Ectodermal cell (in vitro differentiated cells): ENCODE measurements at regions not wholly inside any gene's neighbourhood (a gene's known extent, or its start where the extent isn't known, plus 50 kb on each side); places are given as distances from the start of the nearest gene placed in this dataset.

Experiments used
- H3K27ac ChIP-seq: 2 replicates; pipeline ENCODE4 v1.7.0; 2013; ENCODE audit warnings: mild to moderate bottlenecking, low read depth, low read length; ENCODE audit not compliant: insufficient read depth, poor library complexity, severe bottlenecking
- H3K27me3 ChIP-seq: 2 replicates; pipeline ENCODE4 v1.7.0; 2013; ENCODE audit warnings: mild to moderate bottlenecking, low read length; ENCODE audit not compliant: insufficient read depth, control insufficient read depth, poor library complexity, severe bottlenecking
- H3K36me3 ChIP-seq: one replicate; pipeline ENCODE4 v1.7.0; 2013; ENCODE audit warnings: low read length; ENCODE audit not compliant: control insufficient read depth, insufficient read depth
- H3K4me1 ChIP-seq: one replicate; pipeline ENCODE4 v1.7.0; 2013; ENCODE audit warnings: low read length; ENCODE audit not compliant: control insufficient read depth, insufficient read depth
- H3K4me3 ChIP-seq: 2 replicates; pipeline ENCODE4 v1.7.0; 2013; ENCODE audit warnings: low read depth, low read length, control low read depth; ENCODE audit not compliant: insufficient read depth
- H3K9me3 ChIP-seq: 2 replicates; pipeline ENCODE4 v1.7.0; 2013; ENCODE audit warnings: mild to moderate bottlenecking, low read length, moderate library complexity; ENCODE audit not compliant: control insufficient read depth
- WGBS, 2 experiments: methylation state at CpG; one replicate each; pipeline ENCODE4 v1.1.7; 2013; ENCODE audit warnings: missing lambda C conversion rate in 2 of 2; 5-methylcytosine and 5-hydroxymethylcytosine counted together

- H3K4me3 ChIP-seq, result no peak overlapping the region
- no peaks in the 10 kb centered on the region for H3K36me3 ChIP-seq
- no peak overlapping the region for H3K27ac ChIP-seq
- peaks cover 27% of the 10 kb centered on the region for H3K27me3 ChIP-seq
- H3K9me3 ChIP-seq, result no peaks in the 10 kb centered on the region
- whole genome bisulfite sequencing, 2 experiments, result 87 to 88% methylated on average over 8 of the region's 8 CpGs
- H3K4me1 ChIP-seq, result peaks cover 23% of the 10 kb centered on the region
Observed at GRCh38 chr14:55749946-55750345, 169.9 kb downstream of the KTN1 start.

GRCh38 chr14:55752580-55753390 is 172.8 kb downstream of the KTN1 start:
- no peaks in the 10 kb centered on the region for H3K9me3 ChIP-seq
- no peaks in the 10 kb centered on the region for H3K36me3 ChIP-seq
- no peak overlapping the region for H3K4me3 ChIP-seq
- peaks cover 7% of the 10 kb centered on the region for H3K27me3 ChIP-seq
- no peak overlapping the region for H3K27ac ChIP-seq
- 31 to 37% methylated on average over 7 of the region's 7 CpGs for WGBS, 2 experiments
- peaks cover 26% of the 10 kb centered on the region for H3K4me1 ChIP-seq

DNA sequence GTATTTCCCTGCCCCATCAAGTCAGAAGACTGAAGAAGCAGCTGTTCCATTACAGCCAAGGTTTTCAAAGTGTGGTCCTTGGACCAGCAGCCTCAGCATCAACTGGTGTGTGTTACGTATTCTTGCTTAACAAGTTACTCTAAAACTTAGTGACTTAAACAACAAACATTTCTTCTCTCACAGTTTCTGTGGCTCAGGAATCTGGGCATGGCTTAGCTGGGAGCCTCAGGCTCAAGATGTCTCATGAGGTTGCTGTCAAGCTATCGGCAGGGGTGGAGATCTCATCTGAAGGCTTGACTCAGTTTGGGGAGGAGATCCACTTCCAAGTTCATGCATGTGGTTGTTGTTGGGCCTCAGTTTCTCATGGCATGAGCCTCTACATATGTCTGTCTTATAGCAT is 174.5 kb downstream of the KTN1 start:
- Histone ChIP-seq H3K36me3 (no peaks in the 10 kb centered on the region), H3K27me3 (no peaks in the 10 kb centered on the region), H3K4me1 (peaks cover 33% of the 10 kb centered on the region), H3K9me3 (no peaks in the 10 kb centered on the region), H3K4me3 (no peak overlapping the region), H3K27ac (no peak overlapping the region)
- 95 to 97% methylated on average over 2 of the region's 2 CpGs for WGBS, 2 experiments

- Histone ChIP-seq H3K4me1 (peaks cover 32% of the 10 kb centered on the region), H3K27ac (no peak overlapping the region), H3K9me3 (no peaks in the 10 kb centered on the region), H3K27me3 (no peaks in the 10 kb centered on the region), H3K4me3 (no peak overlapping the region), H3K36me3 (no peaks in the 10 kb centered on the region)
- 96 to 97% methylated on average over 5 of the region's 5 CpGs for WGBS, 2 experiments
Observed at GRCh38 chr14:55754871-55755270, 174.9 kb downstream of the KTN1 start.

DNA sequence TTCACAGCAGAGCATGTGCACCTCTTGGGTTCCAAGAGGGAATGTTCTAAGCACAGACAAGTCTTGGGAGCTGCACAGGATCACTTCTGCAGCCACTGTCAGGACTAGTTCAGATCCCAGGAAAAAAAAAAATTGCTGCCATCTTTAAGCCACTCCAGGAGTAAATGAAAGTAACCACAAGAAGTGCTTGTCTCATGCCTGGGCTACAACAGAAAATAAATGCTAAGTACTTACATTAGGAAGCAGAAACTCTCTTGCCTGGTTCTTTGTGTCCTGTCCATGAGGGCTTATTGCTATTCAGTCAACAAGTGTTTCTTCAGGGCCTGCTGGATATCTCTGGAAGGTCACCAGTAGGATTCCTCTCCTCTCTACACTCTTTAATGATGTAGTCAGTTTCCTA is 176.1 kb downstream of the KTN1 start:
- Histone ChIP-seq H3K36me3 (no peaks in the 10 kb centered on the region), H3K4me3 (no peak overlapping the region), H3K27me3 (no peaks in the 10 kb centered on the region), H3K27ac (no peak overlapping the region), H3K9me3 (no peaks in the 10 kb centered on the region), H3K4me1 (peaks cover 32% of the 10 kb centered on the region)

GRCh38 chr14:55756557-55756956 is 176.6 kb downstream of the KTN1 start:
- Histone ChIP-seq H3K27me3 (no peaks in the 10 kb centered on the region), H3K4me3 (no peak overlapping the region), H3K4me1 (peaks cover 32% of the 10 kb centered on the region), H3K36me3 (no peaks in the 10 kb centered on the region), H3K27ac (no peak overlapping the region), H3K9me3 (no peaks in the 10 kb centered on the region)
- WGBS, 2 experiments, result 53 to 79% methylated on average over 1 to 2 of the region's 2 CpGs

- Histone ChIP-seq H3K27me3 (no peaks in the 10 kb centered on the region), H3K4me1 (peaks cover 21% of the 10 kb centered on the region), H3K9me3 (no peaks in the 10 kb centered on the region), H3K27ac (no peak overlapping the region), H3K4me3 (no peak overlapping the region), H3K36me3 (no peaks in the 10 kb centered on the region)
- WGBS, 2 experiments, result 27 to 53% methylated on average over 1 of the region's 1 CpG
Observed at GRCh38 chr14:55758796-55759195, 178.8 kb downstream of the KTN1 start.

- H3K4me3 ChIP-seq, result no peak overlapping the region
- WGBS, 2 experiments, result 94 to 97% methylated on average over 14 of the region's 14 CpGs
- H3K9me3 ChIP-seq, result no peaks in the 10 kb centered on the region
- no peaks in the 10 kb centered on the region for H3K36me3 ChIP-seq
- H3K27ac ChIP-seq, result no peak overlapping the region
- no peaks in the 10 kb centered on the region for H3K27me3 ChIP-seq
- peaks cover 21% of the 10 kb centered on the region for H3K4me1 ChIP-seq
Observed at GRCh38 chr14:55760789-55761566, 181.0 kb downstream of the KTN1 start.

GRCh38 chr14:55761651-55762050 is 181.6 kb downstream of the KTN1 start:
- H3K4me1 ChIP-seq, result peaks cover 21% of the 10 kb centered on the region
- H3K9me3 ChIP-seq, result no peaks in the 10 kb centered on the region
- H3K27ac ChIP-seq, result no peak overlapping the region
- no peaks in the 10 kb centered on the region for H3K36me3 ChIP-seq
- no peaks in the 10 kb centered on the region for H3K27me3 ChIP-seq
- H3K4me3 ChIP-seq, result no peak overlapping the region
- WGBS, 2 experiments, result 93 to 96% methylated on average over 1 of the region's 1 CpG

DNA sequence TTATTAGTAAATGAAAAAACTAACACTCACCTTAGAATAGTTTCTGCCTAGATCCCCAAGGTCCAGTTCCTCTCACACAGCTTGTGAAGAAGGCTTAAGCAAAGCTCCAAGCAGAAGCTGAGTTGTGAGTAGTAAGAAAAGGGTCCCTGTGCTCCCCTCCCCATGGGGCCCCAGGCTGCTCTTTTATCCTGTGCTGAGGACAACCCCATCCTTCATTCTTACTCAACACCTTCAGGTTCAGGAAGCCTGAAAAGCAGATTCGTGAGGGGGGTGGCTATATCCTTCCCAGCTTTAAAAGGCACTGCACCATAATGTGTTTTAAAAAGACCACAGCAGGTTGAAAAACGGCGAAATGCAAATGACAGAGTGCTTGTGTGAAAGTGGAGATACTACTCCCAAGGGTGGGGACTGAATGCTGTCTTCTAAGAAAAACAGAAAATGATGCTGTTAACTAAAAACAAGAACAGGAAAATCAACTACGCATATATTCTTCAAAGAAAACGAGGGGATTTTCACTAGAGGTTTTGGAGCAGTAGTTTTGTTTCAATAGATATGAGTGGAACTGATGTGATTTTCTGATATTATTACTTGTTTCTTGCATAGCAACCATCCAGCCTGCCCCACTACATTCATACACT is 182.7 kb downstream of the KTN1 start:
- H3K27me3 ChIP-seq, result no peaks in the 10 kb centered on the region
- H3K4me3 ChIP-seq, result no peak overlapping the region
- no peaks in the 10 kb centered on the region for H3K36me3 ChIP-seq
- no peak overlapping the region for H3K27ac ChIP-seq
- 53% methylated on average over 5 of the region's 5 CpGs for WGBS, 2 experiments
- H3K9me3 ChIP-seq, result no peaks in the 10 kb centered on the region
- peaks cover 20% of the 10 kb centered on the region for H3K4me1 ChIP-seq
